Dedifferentiated amniotic fluid mesenchymal stem cell (primary cell): ENCODE measurements at regions not wholly inside any gene's neighbourhood (a gene's known extent, or its start where the extent isn't known, plus 50 kb on each side); places are given as distances from the start of the nearest gene placed in this dataset.
"Not testable (repeated sequence)": the region's sequence is repeated elsewhere in the genome, so short reads cannot be mapped to it uniquely, and the experiment has no call there.

ENCODE experiments used
- DNase-seq: peaks from one replicate; pipeline ENCODE4 v3.0.0-alpha.2; 2016; ENCODE audit errors: extremely low spot score

- peak; percentile 21 for DNase-seq
Measured at GRCh38 chr11:46183819-46184218, 62.6 kb upstream of the PHF21A start.

- DNase-seq, result no peak
Measured at GRCh38 chr11:46181843-46182424, 60.7 kb upstream of the PHF21A start.

- DNase-seq, result no peak
Measured at GRCh38 chr11:46181387-46181786, 60.1 kb upstream of the PHF21A start.

GRCh38 chr11:46180736-46181135 is 59.5 kb upstream of the PHF21A start:
- no peak for DNase-seq

GRCh38 chr11:46178513-46178912 is 57.3 kb upstream of the PHF21A start:
- DNase-seq, result no peak

DNA sequence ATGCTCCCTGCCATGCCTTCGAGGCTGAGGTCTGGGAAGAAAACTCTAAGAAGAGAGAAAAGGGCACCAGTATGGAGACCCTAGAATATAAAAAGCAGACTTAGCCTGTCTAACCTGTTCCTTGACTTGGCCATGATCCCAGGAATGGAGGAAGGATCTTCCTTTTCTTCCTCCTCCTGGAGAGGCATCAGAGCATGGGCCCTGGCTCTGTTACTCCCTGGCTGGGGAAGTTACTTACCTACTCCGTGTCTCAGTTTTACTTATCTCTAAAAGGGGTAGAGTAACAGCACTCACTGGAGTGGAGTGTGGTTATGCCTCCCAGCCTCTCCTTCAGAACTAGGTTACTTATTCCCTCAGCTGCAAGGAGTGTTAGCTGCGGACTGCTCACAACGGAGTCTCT is 55.2 kb upstream of the PHF21A start:
- no peak for DNase-seq

- DNase-seq, result no peak
Measured at GRCh38 chr11:46175401-46176002, 54.2 kb upstream of the PHF21A start.

DNA sequence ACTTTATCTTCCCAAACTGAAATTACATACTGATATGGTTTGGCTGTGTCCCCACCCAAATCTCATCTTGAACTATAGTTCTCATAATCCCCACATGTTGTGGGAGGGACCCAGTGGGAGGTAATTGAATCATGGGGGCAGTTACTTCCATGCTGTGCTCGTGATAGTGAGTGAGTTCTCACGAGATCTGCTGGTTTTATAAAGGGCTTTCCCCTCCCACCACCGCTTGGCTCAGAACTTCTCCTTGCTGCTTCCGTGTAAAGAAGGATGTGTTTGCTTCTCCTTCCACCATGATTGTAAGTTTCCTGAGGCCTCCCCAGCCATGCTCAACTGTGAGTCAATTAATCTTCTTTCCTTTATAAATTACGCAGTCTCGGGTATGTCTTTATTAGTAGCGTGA is 50.4 kb upstream of the PHF21A start:
- DNase-seq, result not testable (repeated sequence)
